K562 (cell line): ENCODE measurements at regions not wholly inside any gene's neighbourhood (a gene's known extent, or its start where the extent isn't known, plus 50 kb on each side); places are given as distances from the start of the nearest gene placed in this dataset.

ENCODE experiments used
- CHD4 ChIP-seq: fragments of 200-600 bp; sonication (generic); IDR thresholded peaks from 3 replicates; pipeline ENCODE4 v1.6.1; 2012; ENCODE audit warnings: low read depth, mild to moderate bottlenecking, mixed read lengths, low read length, inconsistent platforms; ENCODE audit not compliant: insufficient read depth, insufficient replicate concordance, poor library complexity, severe bottlenecking
- CREB3L1 ChIP-seq: fragments of 450-650 bp; IDR thresholded peaks from 2 replicates; pipeline ENCODE4 v1.6.1; 2014; ENCODE audit warnings: low read depth, mild to moderate bottlenecking, moderate library complexity, borderline replicate concordance
- CUX1 ChIP-seq: fragments of 200-800 bp; sonication (Bioruptor generic); IDR thresholded peaks from 2 replicates; pipeline ENCODE4 v1.6.1; 2016; ENCODE audit warnings: missing genetic modification characterization, missing compliant biosample characterization
- JUNB ChIP-seq: fragments of 450-650 bp; formaldehyde crosslinking; conservative IDR thresholded peaks from 2 replicates; pipeline ENCODE4 v1.4.0; 2020; ENCODE audit warnings: mild to moderate bottlenecking
- POLR2B ChIP-seq: fragments of 450-650 bp; IDR thresholded peaks from 2 replicates; pipeline ENCODE4 v1.6.1; 2018; ENCODE audit warnings: low read depth; ENCODE audit not compliant: partially characterized antibody
- THRA ChIP-seq: fragments of 450-650 bp; IDR thresholded peaks from 2 replicates; pipeline ENCODE4 v1.6.1; 2017; ENCODE audit warnings: mild to moderate bottlenecking, moderate library complexity
- ZNF224 ChIP-seq: sonication (generic); formaldehyde crosslinking; IDR thresholded peaks from 2 replicates; pipeline ENCODE4 v1.8.0; 2022; ENCODE audit warnings: mild to moderate bottlenecking, missing genetic modification reagents
- ZNF436 ChIP-seq: fragments of 250-450, 450-650 bp; sonication (Bioruptor Pico); formaldehyde crosslinking; IDR thresholded peaks from 2 replicates; pipeline ENCODE4 v1.7.0; 2020; ENCODE audit warnings: mild to moderate bottlenecking
- ZNF584 ChIP-seq: fragments of 200-800 bp; sonication (Bioruptor generic); IDR thresholded peaks from 2 replicates; pipeline ENCODE4 v1.6.1; 2016; ENCODE audit warnings: low read depth, mild to moderate bottlenecking, missing genetic modification characterization, missing compliant biosample characterization
- TF ChIP-seq, protein P1 (sequence below): IDR thresholded peaks from 2 replicates; pipeline ENCODE4 v1.6.1; 2016; ENCODE audit warnings: missing genetic modification characterization, missing compliant biosample characterization
- TF ChIP-seq, protein P2 (sequence below), 2 experiments: IDR thresholded peaks; 2 replicates each; pipeline ENCODE4 v1.6.1; 2011; ENCODE audit warnings: borderline replicate concordance in 1 of 2, control low read depth in 1 of 2, low read depth in 1 of 2, low read length in 1 of 2, mild to moderate bottlenecking in 1 of 2, mixed read lengths in 1 of 2, moderate library complexity in 1 of 2; ENCODE audit not compliant: insufficient read depth in 1 of 2, insufficient read length in 1 of 2, poor library complexity in 1 of 2, severe bottlenecking in 1 of 2; ENCODE audit errors: extremely low read depth in 1 of 2

DNA sequence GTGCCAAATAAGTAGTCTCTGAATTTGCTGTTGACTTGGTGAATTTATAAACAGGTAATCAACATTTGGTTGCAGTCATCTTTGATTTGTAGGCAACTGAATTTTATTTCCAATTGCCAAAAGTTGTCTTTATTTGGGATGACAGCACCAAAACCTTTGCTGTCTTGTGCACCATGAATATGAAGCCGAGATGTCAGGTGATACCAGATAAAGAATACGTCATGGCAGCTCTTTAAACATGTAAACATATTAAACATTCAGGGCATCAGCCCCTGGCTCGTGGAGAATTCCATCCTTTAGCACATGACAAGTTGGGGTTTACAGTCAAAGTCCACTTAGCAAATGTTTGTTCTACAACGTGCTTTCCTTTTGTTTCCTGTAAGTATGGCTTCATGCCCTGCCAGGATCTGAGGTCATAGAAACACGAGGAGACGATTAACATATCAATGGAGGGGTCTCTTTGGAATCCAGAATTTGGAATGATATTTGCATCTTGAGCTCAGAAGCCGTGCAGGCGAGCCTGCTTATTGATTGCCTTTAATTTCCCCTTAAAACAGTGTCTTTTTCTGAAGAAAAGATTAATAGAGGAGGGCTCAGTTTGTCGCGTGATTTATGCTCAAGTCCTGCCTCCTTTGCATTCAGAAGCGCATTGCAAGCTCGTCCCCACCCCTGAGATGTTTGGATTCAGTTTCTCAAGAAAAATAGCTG, 170.2 kb upstream of the ZNF217 start (continued):
- TF ChIP-seq CUX1 (0 out of 2 replicates have a peak, but pooled peaks have one; percentile 20), CREB3L1 (no peak), THRA (no peak), JUNB (CRISPR knock-in tag) (no peak), ZNF436 (CRISPR knock-in tag) (no peak), CHD4 (no peak), ZNF224 (CRISPR knock-in tag) (no peak), POLR2B (no peak), ZNF584 (CRISPR knock-in tag) (no peak)
- TF ChIP-seq, protein P1, sequence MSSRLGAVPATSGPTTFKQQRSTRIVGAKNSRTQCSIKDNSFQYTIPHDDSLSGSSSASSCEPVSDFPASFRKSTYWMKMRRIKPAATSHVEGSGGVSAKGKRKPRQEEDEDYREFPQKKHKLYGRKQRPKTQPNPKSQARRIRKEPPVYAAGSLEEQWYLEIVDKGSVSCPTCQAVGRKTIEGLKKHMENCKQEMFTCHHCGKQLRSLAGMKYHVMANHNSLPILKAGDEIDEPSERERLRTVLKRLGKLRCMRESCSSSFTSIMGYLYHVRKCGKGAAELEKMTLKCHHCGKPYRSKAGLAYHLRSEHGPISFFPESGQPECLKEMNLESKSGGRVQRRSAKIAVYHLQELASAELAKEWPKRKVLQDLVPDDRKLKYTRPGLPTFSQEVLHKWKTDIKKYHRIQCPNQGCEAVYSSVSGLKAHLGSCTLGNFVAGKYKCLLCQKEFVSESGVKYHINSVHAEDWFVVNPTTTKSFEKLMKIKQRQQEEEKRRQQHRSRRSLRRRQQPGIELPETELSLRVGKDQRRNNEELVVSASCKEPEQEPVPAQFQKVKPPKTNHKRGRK (tag): no peak
- TF ChIP-seq, protein P2, sequence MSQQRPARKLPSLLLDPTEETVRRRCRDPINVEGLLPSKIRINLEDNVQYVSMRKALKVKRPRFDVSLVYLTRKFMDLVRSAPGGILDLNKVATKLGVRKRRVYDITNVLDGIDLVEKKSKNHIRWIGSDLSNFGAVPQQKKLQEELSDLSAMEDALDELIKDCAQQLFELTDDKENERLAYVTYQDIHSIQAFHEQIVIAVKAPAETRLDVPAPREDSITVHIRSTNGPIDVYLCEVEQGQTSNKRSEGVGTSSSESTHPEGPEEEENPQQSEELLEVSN (IDR thresholded peaks at IDR 0.05; ENCODE audit: borderline replicate concordance in 1 of 2, extremely low read depth in 1 of 2, insufficient read depth in 1 of 2, insufficient read length in 1 of 2, low read depth in 1 of 2, low read length in 1 of 2, poor library complexity in 1 of 2, severe bottlenecking in 1 of 2): peak in 1 of 2 experiments; percentile 9
